Muscle of leg (tissue), 3 donors: ENCODE measurements at regions not wholly inside any gene's neighbourhood (a gene's known extent, or its start where the extent isn't known, plus 50 kb on each side); places are given as distances from the start of the nearest gene placed in this dataset.
"Not testable (repeated sequence)": the region's sequence is repeated elsewhere in the genome, so short reads cannot be mapped to it uniquely, and the experiment has no call there.

Experiments
- DNase-seq: peaks from one replicate; pipeline ENCODE4 v3.0.0; 2013
- H3K27ac ChIP-seq: one replicate; pipeline ENCODE4 v1.5.1; 2013; ENCODE audit warnings: mild to moderate bottlenecking, low read length, control low read depth
- H3K27me3 ChIP-seq: one replicate; pipeline ENCODE4 v1.6.1; 2013; ENCODE audit warnings: low read length; ENCODE audit not compliant: control insufficient read depth, insufficient read depth
- H3K36me3 ChIP-seq: one replicate; pipeline ENCODE4 v1.6.1; 2013; ENCODE audit warnings: low read length; ENCODE audit not compliant: control insufficient read depth, insufficient read depth
- H3K4me1 ChIP-seq: one replicate; pipeline ENCODE4 v1.6.1; 2013; ENCODE audit warnings: low read length; ENCODE audit not compliant: control insufficient read depth, insufficient read depth
- H3K4me3 ChIP-seq: one replicate; pipeline ENCODE4 v1.5.1; 2013; ENCODE audit warnings: low read length, control low read depth
- H3K9me3 ChIP-seq: replicated peaks from 2 replicates; pipeline ENCODE4 v1.6.1; 2013; ENCODE audit warnings: low read depth, low read length; ENCODE audit not compliant: control insufficient read depth
- WGBS: methylation state at CpG from one replicate; pipeline ENCODE4 v1.1.5; 2013; ENCODE audit warnings: missing lambda C conversion rate; ENCODE audit not compliant: insufficient coverage; 5-methylcytosine and 5-hydroxymethylcytosine counted together

DNA sequence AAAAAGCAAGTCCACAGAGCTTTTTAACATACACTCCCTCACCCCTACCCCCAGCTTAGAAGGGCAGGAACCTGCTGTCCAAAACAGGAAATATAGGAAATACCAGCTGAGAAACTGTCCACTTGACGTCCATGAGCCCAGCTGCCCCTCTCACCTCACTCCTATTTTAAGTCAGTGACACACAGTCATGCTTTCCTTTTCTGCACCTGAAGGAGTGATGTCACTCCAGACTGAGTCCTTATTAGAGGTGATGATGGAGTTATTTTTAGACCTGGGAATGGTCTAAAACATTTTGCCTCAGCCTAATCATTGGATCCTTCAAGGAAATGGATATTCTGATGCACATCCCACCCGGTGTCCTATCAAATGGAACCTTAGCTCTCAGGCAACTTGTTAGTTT, 217.8 kb downstream of the BCL2L11 start:
- not testable (repeated sequence) for H3K9me3 ChIP-seq, H3K4me3 ChIP-seq, DNase-seq, H3K36me3 ChIP-seq, H3K4me1 ChIP-seq, H3K27ac ChIP-seq, H3K27me3 ChIP-seq
- WGBS = no CpG with 5 or more reads among the region's 2 CpGs

- no CpG with 5 or more reads among the region's 1 CpG for WGBS
- H3K4me3 ChIP-seq, DNase-seq, H3K4me1 ChIP-seq, H3K27ac ChIP-seq, H3K27me3 ChIP-seq, H3K9me3 ChIP-seq, H3K36me3 ChIP-seq: not testable (repeated sequence)
These were observed 218.8 kb downstream of the BCL2L11 start for GRCh38 chr2:111339476-111339875.

GRCh38 chr2:111344590-111344989, 223.9 kb downstream of the BCL2L11 start:
- H3K27ac ChIP-seq, H3K4me1 ChIP-seq, DNase-seq, H3K27me3 ChIP-seq, H3K4me3 ChIP-seq, H3K36me3 ChIP-seq, H3K9me3 ChIP-seq: not testable (repeated sequence)
- WGBS = no CpG with 5 or more reads among the region's 2 CpGs

- H3K27me3 ChIP-seq, H3K4me3 ChIP-seq, H3K4me1 ChIP-seq, H3K9me3 ChIP-seq, H3K36me3 ChIP-seq, H3K27ac ChIP-seq: not testable (repeated sequence)
- WGBS = no CpG with 5 or more reads among the region's 3 CpGs
- DNase-seq = peak; percentile 30
These were observed 224.7 kb downstream of the BCL2L11 start for GRCh38 chr2:111345439-111345838.

GRCh38 chr2:111346018-111346930, 225.6 kb downstream of the BCL2L11 start:
- no CpG with 5 or more reads among the region's 14 CpGs for WGBS
- H3K36me3 ChIP-seq, H3K27ac ChIP-seq, H3K9me3 ChIP-seq, H3K4me1 ChIP-seq, H3K4me3 ChIP-seq, H3K27me3 ChIP-seq: not testable (repeated sequence)
- DNase-seq = peak; percentile 52

- not testable (repeated sequence) for H3K9me3 ChIP-seq, DNase-seq, H3K27me3 ChIP-seq, H3K36me3 ChIP-seq, H3K4me1 ChIP-seq, H3K27ac ChIP-seq, H3K4me3 ChIP-seq
- no CpG with 5 or more reads among the region's 1 CpG for WGBS
These were observed 227.0 kb downstream of the BCL2L11 start for GRCh38 chr2:111347695-111348094.

DNA sequence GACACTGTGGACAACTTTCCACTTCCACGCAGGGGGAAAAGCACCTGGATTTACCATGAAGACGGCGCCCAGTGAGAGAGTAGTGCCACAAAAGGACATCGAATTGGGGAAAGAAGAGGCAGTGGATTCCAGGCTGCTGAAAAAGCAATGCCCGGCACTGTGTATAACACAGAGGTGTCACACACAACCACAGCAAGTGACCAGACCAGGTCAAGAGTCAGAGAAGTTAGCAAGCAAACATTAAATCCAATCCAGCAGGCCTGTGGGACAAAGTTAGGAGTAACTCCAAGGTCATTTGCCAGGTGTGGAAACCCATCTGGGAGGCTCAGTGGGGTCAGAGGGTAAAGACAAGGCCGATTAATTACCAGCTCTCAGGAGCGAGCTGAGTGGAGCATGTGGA, 227.6 kb downstream of the BCL2L11 start:
- H3K36me3 ChIP-seq, H3K4me1 ChIP-seq, H3K27ac ChIP-seq, H3K27me3 ChIP-seq, H3K9me3 ChIP-seq, H3K4me3 ChIP-seq, DNase-seq: not testable (repeated sequence)
- no CpG with 5 or more reads among the region's 7 CpGs for WGBS

DNA sequence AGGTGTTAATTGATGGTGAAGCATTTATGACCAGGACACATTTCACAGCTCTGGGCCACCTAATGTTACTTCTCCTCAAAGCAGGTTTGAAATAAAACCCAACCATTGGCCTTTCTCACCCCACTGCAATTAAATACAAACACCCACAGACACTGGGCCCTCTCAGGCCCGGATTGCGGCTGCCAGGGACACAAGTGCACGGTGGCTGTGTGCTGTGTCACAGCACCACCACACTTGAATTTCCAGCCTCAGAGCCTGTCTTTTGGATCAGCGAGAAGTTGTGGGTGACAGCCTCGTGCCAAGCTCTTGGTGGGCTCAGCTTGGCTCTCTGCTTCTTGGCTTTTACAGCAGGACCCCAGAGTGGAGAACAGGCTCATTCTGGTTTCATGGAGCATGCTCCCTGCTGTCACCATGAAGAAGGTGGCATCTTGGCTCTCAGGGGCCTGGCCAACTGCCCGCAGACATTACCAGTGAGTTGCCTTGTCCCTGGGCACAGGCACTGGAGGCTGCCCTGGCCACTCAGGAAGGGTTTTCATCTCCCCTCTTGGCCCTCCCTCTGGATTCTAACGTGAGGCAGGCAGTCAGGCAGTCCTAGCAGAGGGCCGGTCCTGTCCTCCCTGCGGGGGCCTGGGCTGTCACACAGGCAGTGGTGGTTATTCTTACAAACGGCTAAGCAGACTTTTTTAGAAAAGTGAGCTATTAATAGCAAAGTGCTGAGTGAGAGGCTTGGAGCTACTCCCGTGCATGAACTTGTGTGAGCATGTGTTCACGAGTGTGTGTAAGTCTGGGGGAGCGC, 234.5 kb downstream of the BCL2L11 start:
- not testable (repeated sequence) for H3K36me3 ChIP-seq, H3K4me1 ChIP-seq, H3K9me3 ChIP-seq, H3K4me3 ChIP-seq, H3K27me3 ChIP-seq
- H3K27ac ChIP-seq = peak overlapping the region; percentile 42
- 100% methylated on average over 1 of the region's 13 CpGs for WGBS
- DNase-seq = peak; percentile 30

DNA sequence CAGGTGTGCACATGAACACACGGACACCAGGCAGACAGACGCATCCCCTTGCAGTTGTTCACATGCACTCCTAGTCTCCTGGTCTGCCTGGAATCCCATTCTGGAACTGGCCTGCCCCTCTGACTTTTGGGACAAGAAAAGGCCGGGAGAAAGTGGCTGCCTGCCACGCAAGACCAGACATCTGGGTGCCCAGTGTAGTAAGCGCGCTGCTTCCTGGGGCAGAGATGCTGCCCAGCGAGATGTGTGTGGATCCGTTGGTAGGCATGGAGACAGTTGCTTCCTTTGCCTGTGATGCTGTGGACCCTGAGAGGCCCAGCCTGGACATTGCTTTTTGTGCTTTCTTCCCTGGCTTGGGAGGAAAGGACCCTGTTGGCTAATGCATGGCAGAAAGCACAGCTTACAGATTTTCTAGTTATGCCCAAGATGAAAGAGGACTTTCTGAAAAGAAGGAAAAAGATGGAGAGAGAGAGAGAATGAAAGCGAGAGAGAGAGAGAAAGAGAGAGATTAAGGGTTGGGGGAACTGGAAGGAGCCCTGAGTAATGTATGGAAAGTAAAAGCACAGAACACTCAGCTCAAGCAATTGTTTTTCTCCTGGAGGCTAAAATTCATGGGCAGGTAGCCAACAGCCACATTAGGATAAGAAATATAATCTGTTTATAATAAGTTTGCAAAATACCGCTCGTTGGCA, 235.3 kb downstream of the BCL2L11 start:
- not testable (repeated sequence) for H3K4me3 ChIP-seq, H3K27ac ChIP-seq, H3K4me1 ChIP-seq, H3K27me3 ChIP-seq, H3K36me3 ChIP-seq, H3K9me3 ChIP-seq
- DNase-seq = peak; percentile 11
- WGBS = no CpG with 5 or more reads among the region's 11 CpGs

DNA sequence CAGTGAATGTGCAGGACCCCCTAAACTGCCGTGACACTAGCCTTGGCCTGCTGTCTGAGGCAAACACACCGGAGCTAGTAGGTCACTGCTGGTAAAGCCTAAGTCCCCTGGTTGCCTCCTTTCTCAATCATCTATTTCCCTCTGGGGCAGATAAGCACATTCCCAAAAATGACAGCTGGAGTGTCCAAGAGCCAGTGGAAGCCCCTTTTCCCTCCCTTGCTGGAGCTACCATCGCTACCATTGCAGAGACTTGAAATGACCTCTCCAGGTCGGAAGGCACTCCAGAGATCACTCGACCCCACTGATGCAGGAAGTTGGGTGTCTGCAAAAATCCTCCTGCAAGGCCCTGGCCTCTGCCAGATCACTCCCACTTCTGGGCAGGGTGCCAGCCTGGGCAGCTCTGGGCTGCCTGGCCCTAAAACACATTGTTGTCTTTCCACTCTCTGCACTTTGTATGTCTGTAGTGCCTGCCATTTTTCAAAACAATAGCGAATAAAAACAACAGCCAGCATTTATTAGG, 235.9 kb downstream of the BCL2L11 start:
- H3K4me1 ChIP-seq, H3K36me3 ChIP-seq, H3K27me3 ChIP-seq, H3K27ac ChIP-seq, H3K9me3 ChIP-seq, H3K4me3 ChIP-seq: not testable (repeated sequence)
- no CpG with 5 or more reads among the region's 6 CpGs for whole genome bisulfite sequencing
- peak; percentile 15 for DNase-seq
